ENCODE measurements at regions not wholly inside any gene's neighbourhood (a gene's known extent, or its start where the extent isn't known, plus 50 kb on each side); places are given as distances from the start of the nearest gene placed in this dataset.
"Not testable (repeated sequence)": the region's sequence is repeated elsewhere in the genome, so short reads cannot be mapped to it uniquely, and the experiment has no call there.

DNA sequence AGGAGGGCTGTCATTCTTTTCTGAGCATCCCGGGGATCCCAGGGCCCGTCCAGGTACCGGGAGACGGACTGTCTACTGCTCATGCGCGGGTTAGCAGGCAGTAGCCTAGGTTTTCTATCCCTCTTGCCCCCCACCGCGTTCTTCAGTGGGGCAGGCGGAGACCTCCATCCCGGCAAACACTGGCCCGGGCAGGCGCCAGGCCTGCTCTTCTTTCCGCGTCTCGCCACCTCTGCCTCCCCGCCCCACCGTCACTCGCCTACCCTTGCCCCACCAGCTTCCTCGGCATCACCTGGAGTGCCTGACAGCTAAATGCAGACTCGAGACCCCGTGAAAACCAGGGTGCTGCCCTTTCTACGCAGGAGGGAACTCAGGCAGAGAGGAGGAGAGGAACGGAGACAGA lies 1937.7 kb upstream of the DEFB115 start:
- no peak overlapping the region for H3T11ph ChIP-seq (ENCODE audit: low read length)

DNA sequence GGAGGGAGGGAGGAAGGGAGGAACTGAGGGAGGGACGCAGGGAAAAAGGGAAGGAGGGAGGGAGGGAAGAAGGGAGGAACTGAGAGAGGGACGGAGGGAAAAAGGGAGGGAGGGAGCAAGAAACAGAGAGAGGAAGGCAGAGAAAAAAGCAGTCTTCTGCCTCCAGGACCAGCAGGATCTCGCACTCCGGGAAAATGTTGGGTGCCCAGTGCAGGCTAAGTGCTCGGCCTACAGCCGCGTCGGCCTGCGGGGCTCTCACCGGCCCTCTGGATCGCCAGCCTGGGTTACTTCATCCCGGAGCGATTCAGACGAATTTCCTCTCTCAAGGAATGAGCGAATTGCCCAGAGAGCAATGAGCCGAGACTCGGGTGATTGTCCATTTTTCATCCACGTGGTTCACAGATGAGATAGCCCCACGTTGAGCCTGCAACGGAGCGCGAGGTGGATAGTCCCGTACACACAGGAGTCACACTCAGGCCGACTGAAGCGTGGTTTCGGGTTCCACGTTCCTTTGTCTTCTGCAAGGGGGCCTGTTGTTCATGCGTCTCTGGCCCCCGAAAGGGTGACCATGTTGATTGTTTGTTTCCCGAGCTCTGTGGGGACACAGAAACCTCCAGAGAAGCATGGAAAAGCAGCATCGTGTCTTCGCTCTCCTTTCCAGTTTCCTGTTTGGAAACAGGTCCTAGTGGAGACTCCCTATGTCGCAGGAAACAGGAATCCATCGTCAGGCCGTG lies 1937.1 kb upstream of the DEFB115 start:
- DNase-seq; H3K4me1 ChIP-seq (ENCODE audit: insufficient read depth, low read length); H4K20me1 ChIP-seq (ENCODE audit: control insufficient read depth, insufficient read depth, insufficient read length); H2BK20ac ChIP-seq (ENCODE audit: low read depth, low read length, poor library complexity, severe bottlenecking); H3K23ac ChIP-seq (ENCODE audit: insufficient read length, low read depth, low read length); H2BK12ac ChIP-seq (ENCODE audit: insufficient read length, low read depth, low read length); H2BK5ac ChIP-seq (ENCODE audit: insufficient read length, low read length); H4K91ac ChIP-seq (ENCODE audit: insufficient read length, low read depth, low read length); H3K79me2 ChIP-seq (ENCODE audit: insufficient read depth, low read length); H3K27ac ChIP-seq (ENCODE audit: insufficient read length, low read depth, low read length); H2AFZ ChIP-seq (ENCODE audit: low read length); H3K27ac Mint-ChIP-seq; H2BK15ac ChIP-seq (ENCODE audit: low read depth, low read length); H3K14ac ChIP-seq (ENCODE audit: insufficient read depth, low read length); H3K36me3 Mint-ChIP-seq (ENCODE audit: insufficient read depth in 1 of 3, low read depth in 3 of 3); H3K4ac ChIP-seq (ENCODE audit: low read depth, low read length); H2AK5ac ChIP-seq (ENCODE audit: insufficient read length, low read length); H3K18ac ChIP-seq (ENCODE audit: insufficient read length, low read depth, low read length); H3K56ac ChIP-seq (ENCODE audit: insufficient read length, low read depth, low read length); H4K8ac ChIP-seq (replicated peaks; ENCODE audit: insufficient read length, low read depth, low read length); H3K9ac ChIP-seq (ENCODE audit: extremely low read depth, insufficient read length, low read length); H3K23me2 ChIP-seq (ENCODE audit: insufficient read length, low read depth, low read length, poor library complexity, severe bottlenecking); H4K5ac ChIP-seq (ENCODE audit: insufficient read length, low read depth, low read length); H3K79me1 ChIP-seq (ENCODE audit: insufficient read depth, low read depth, low read length, poor library complexity, severe bottlenecking); H3K4me2 ChIP-seq (ENCODE audit: insufficient read depth, insufficient read length, low read length); H2BK120ac ChIP-seq (ENCODE audit: low read depth, low read length, poor library complexity, severe bottlenecking); H3T11ph ChIP-seq (ENCODE audit: low read length); H3K4me1 Mint-ChIP-seq; H3K27me3 ChIP-seq (ENCODE audit: insufficient read depth, low read length); H3K4me3 Mint-ChIP-seq; H3K27me3 Mint-ChIP-seq (ENCODE audit: low read depth): not testable (repeated sequence)
- no CpG with 5 or more reads among the region's 35 CpGs for WGBS (ENCODE audit: extremely low coverage, insufficient read length, low lambda C conversion rate)
- H3K9me3 ChIP-seq (ENCODE audit: control insufficient read depth, low read depth, low read length), result peaks cover 17% of the 10 kb centered on the region
- H3K9me3 Mint-ChIP-seq, result peaks cover 75 to 86% of the 10 kb centered on the region in 2 experiments

More for the DNA sequence above, 1937.7 kb upstream of the DEFB115 start:
- Histone ChIP-seq H4K8ac (replicated peaks; ENCODE audit: insufficient read length, low read depth, low read length) (no peak overlapping the region), H2BK15ac (ENCODE audit: low read depth, low read length) (no peak overlapping the region), H2AK5ac (ENCODE audit: insufficient read length, low read length) (no peak overlapping the region), H3K9ac (ENCODE audit: extremely low read depth, insufficient read length, low read length) (no peak overlapping the region), H2AFZ (ENCODE audit: low read length) (no peak overlapping the region), H3K4me2 (ENCODE audit: insufficient read depth, insufficient read length, low read length) (no peak overlapping the region), H2BK20ac (ENCODE audit: low read depth, low read length, poor library complexity, severe bottlenecking) (no peak overlapping the region), H3K27me3 (ENCODE audit: insufficient read depth, low read length) (no peaks in the 10 kb centered on the region), H2BK120ac (ENCODE audit: low read depth, low read length, poor library complexity, severe bottlenecking) (no peak overlapping the region), H3K23ac (ENCODE audit: insufficient read length, low read depth, low read length) (no peak overlapping the region), H3K56ac (ENCODE audit: insufficient read length, low read depth, low read length) (no peak overlapping the region), H3K79me1 (ENCODE audit: insufficient read depth, low read depth, low read length, poor library complexity, severe bottlenecking) (no peaks in the 10 kb centered on the region), H4K5ac (ENCODE audit: insufficient read length, low read depth, low read length) (no peak overlapping the region), H3K27ac (ENCODE audit: insufficient read length, low read depth, low read length) (no peak overlapping the region), H3K9me3 (ENCODE audit: control insufficient read depth, low read depth, low read length) (peaks cover 11% of the 10 kb centered on the region), H4K20me1 (ENCODE audit: control insufficient read depth, insufficient read depth, insufficient read length) (no peaks in the 10 kb centered on the region), H4K91ac (ENCODE audit: insufficient read length, low read depth, low read length) (no peak overlapping the region), H3K4me1 (ENCODE audit: insufficient read depth, low read length) (no peaks in the 10 kb centered on the region), H3K23me2 (ENCODE audit: insufficient read length, low read depth, low read length, poor library complexity, severe bottlenecking) (no peaks in the 10 kb centered on the region), H3K18ac (ENCODE audit: insufficient read length, low read depth, low read length) (no peak overlapping the region), H3K4ac (ENCODE audit: low read depth, low read length) (no peak overlapping the region), H3K14ac (ENCODE audit: insufficient read depth, low read length) (no peak overlapping the region), H3K79me2 (ENCODE audit: insufficient read depth, low read length) (no peaks in the 10 kb centered on the region), H2BK12ac (ENCODE audit: insufficient read length, low read depth, low read length) (no peak overlapping the region), H2BK5ac (ENCODE audit: insufficient read length, low read length) (no peak overlapping the region)
- Mint-ChIP-seq H3K27me3 (ENCODE audit: low read depth) (no peaks in the 10 kb centered on the region), H3K27ac (no peak overlapping the region), H3K9me3 (peaks cover 71 to 80% of the 10 kb centered on the region in 2 experiments), H3K4me1 (no peaks in the 10 kb centered on the region), H3K36me3 (ENCODE audit: insufficient read depth in 1 of 3, low read depth in 3 of 3) (peaks cover 0 to 8% (median 4%) of the 10 kb centered on the region in 3 experiments; a peak in 4 of 7 replicates), H3K4me3 (no peak overlapping the region)
- TF ChIP-seq, protein P1, sequence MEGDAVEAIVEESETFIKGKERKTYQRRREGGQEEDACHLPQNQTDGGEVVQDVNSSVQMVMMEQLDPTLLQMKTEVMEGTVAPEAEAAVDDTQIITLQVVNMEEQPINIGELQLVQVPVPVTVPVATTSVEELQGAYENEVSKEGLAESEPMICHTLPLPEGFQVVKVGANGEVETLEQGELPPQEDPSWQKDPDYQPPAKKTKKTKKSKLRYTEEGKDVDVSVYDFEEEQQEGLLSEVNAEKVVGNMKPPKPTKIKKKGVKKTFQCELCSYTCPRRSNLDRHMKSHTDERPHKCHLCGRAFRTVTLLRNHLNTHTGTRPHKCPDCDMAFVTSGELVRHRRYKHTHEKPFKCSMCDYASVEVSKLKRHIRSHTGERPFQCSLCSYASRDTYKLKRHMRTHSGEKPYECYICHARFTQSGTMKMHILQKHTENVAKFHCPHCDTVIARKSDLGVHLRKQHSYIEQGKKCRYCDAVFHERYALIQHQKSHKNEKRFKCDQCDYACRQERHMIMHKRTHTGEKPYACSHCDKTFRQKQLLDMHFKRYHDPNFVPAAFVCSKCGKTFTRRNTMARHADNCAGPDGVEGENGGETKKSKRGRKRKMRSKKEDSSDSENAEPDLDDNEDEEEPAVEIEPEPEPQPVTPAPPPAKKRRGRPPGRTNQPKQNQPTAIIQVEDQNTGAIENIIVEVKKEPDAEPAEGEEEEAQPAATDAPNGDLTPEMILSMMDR (conservative IDR thresholded peaks at IDR 0.05), result no peak
- WGBS (ENCODE audit: extremely low coverage, insufficient read length, low lambda C conversion rate), result no CpG with 5 or more reads among the region's 23 CpGs
- no peak for DNase-seq

Measured in H9 (cell line).